Mesendoderm (in vitro differentiated cells): ENCODE measurements at regions not wholly inside any gene's neighbourhood (a gene's known extent, or its start where the extent isn't known, plus 50 kb on each side); places are given as distances from the start of the nearest gene placed in this dataset.

Experiments
- DNase-seq: peaks from one replicate; pipeline ENCODE4 v3.0.0; 2013
- H2AK5ac ChIP-seq: 2 replicates; pipeline ENCODE4 v1.6.1; 2013; ENCODE audit warnings: low read length, inconsistent platforms
- H2BK120ac ChIP-seq: 2 replicates; pipeline ENCODE4 v1.6.1; 2013; ENCODE audit warnings: low read depth, mild to moderate bottlenecking, low read length, moderate library complexity, mixed read lengths
- H2BK15ac ChIP-seq: replicated peaks from 2 replicates; pipeline ENCODE4 v1.6.1; 2013; ENCODE audit warnings: low read depth, mild to moderate bottlenecking, moderate library complexity
- H2BK5ac ChIP-seq: 2 replicates; pipeline ENCODE4 v1.6.1; 2013; ENCODE audit warnings: low read length, inconsistent platforms
- H3K18ac ChIP-seq: 2 replicates; pipeline ENCODE4 v1.6.1; 2013; ENCODE audit warnings: mild to moderate bottlenecking, low read length, mixed read lengths
- H3K23ac ChIP-seq: one replicate; pipeline ENCODE4 v1.6.1; 2013; ENCODE audit warnings: low read length
- H3K27ac ChIP-seq: 2 replicates; pipeline ENCODE4 v1.5.1; 2013; ENCODE audit warnings: low read depth, mild to moderate bottlenecking, inconsistent platforms, low read length, moderate library complexity
- H3K27me3 ChIP-seq: 2 replicates; pipeline ENCODE4 v1.6.1; 2013; ENCODE audit warnings: low read length, control low read depth, mild to moderate bottlenecking, inconsistent platforms; ENCODE audit not compliant: insufficient read depth, poor library complexity
- H3K36me3 ChIP-seq: 2 replicates; pipeline ENCODE4 v1.6.1; 2013; ENCODE audit warnings: low read length, inconsistent platforms; ENCODE audit not compliant: control insufficient read depth, insufficient read depth
- H3K4ac ChIP-seq: one replicate; pipeline ENCODE4 v1.6.1; 2013; ENCODE audit warnings: low read depth, mild to moderate bottlenecking, low read length, moderate library complexity
- H3K4me1 ChIP-seq: 2 replicates; pipeline ENCODE4 v1.6.1; 2013; ENCODE audit warnings: low read depth, low read length, inconsistent platforms; ENCODE audit not compliant: control insufficient read depth
- H3K4me2 ChIP-seq: 2 replicates; pipeline ENCODE4 v1.6.1; 2013; ENCODE audit warnings: low read length
- H3K4me3 ChIP-seq: 2 replicates; pipeline ENCODE4 v1.5.1; 2013; ENCODE audit warnings: mild to moderate bottlenecking, low read length
- H3K56ac ChIP-seq: one replicate; pipeline ENCODE4 v1.6.1; 2013; ENCODE audit warnings: low read length
- H3K79me1 ChIP-seq: 2 replicates; pipeline ENCODE4 v1.6.1; 2013; ENCODE audit warnings: low read length, inconsistent platforms
- H3K79me2 ChIP-seq: 2 replicates; pipeline ENCODE4 v1.6.1; 2013; ENCODE audit warnings: mild to moderate bottlenecking, low read length; ENCODE audit not compliant: control insufficient read depth, insufficient read depth
- H3K9ac ChIP-seq: 2 replicates; pipeline ENCODE4 v1.6.1; 2013; ENCODE audit warnings: low read length, inconsistent platforms
- H4K5ac ChIP-seq: one replicate; pipeline ENCODE4 v1.6.1; 2013; ENCODE audit warnings: low read length
- H4K8ac ChIP-seq: one replicate; pipeline ENCODE4 v1.6.1; 2013; ENCODE audit warnings: low read depth, mild to moderate bottlenecking, control low read depth, low read length, moderate library complexity
- WGBS: extraction: QIAGEN DNeasy Blood & Tissue Kit; methylation state at CpG from one replicate; pipeline ENCODE4 v1.1.7; 2013; ENCODE audit warnings: low lambda C conversion rate, missing lambda C conversion rate; ENCODE audit not compliant: insufficient coverage; ENCODE audit errors: extremely low coverage; 5-methylcytosine and 5-hydroxymethylcytosine counted together

DNA sequence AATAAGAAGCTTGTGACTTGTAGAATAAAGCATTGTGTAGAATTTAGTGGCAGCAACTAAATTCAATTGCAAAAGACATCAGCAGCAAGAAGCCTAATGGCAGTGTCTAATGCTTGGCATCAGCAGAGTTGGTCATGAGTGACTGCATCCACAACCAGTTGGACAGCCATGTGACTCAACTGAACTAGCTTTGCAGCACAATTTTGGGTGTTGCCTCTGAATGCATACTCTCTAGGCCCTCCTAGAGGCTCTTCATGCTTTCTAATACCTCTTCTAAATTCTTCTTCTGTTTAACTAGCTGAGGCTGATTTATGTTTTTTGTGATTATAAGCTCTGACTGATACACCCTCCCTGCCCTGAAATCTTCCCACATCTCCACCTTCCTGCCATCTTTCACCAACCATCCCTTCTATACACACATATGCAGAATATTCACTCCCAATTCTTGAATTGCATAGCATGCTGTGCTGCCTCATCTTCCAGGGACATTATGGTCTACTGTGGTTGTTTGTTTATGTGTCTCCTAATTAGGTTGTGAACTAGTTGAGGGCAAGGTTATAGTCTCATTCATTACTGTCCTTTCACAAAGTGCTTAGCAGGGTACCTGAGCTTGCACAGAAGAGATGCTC, 266.7 kb upstream of the GJB5 start:
- H3K4me1 ChIP-seq, result no peaks in the 10 kb centered on the region

GRCh38 chr1:34500451-34500850, 254.4 kb upstream of the GJB5 start:
- no peaks in the 10 kb centered on the region for H3K27me3 ChIP-seq

More for the DNA sequence above, 266.7 kb upstream of the GJB5 start:
- H3K18ac ChIP-seq, result no peak overlapping the region
- H4K8ac ChIP-seq, result no peak overlapping the region
- H2BK15ac ChIP-seq, result no peak overlapping the region
- H3K4me2 ChIP-seq, result no peak overlapping the region
- H2BK5ac ChIP-seq, result no peak overlapping the region
- no peak overlapping the region for H3K4ac ChIP-seq
- H3K79me1 ChIP-seq, result no peaks in the 10 kb centered on the region
- no peak overlapping the region for H4K5ac ChIP-seq
- H3K23ac ChIP-seq, result no peak overlapping the region
- H3K56ac ChIP-seq, result no peak overlapping the region
- H2AK5ac ChIP-seq, result no peak overlapping the region
- no peak overlapping the region for H2BK120ac ChIP-seq
- no peaks in the 10 kb centered on the region for H3K79me2 ChIP-seq
- no peak overlapping the region for H3K4me3 ChIP-seq
- DNase-seq, result no peak
- H3K9ac ChIP-seq, result no peak overlapping the region
- no peaks in the 10 kb centered on the region for H3K27me3 ChIP-seq
- H3K27ac ChIP-seq, result no peak overlapping the region
- no peaks in the 10 kb centered on the region for H3K36me3 ChIP-seq

GRCh38 chr1:34511802-34512201, 243.0 kb upstream of the GJB5 start:
- H3K23ac ChIP-seq, result no peak overlapping the region
- DNase-seq, result no peak
- no peaks in the 10 kb centered on the region for H3K4me1 ChIP-seq
- no peak overlapping the region for H3K4me3 ChIP-seq
- no peak overlapping the region for H3K56ac ChIP-seq
- H3K9ac ChIP-seq, result no peak overlapping the region
- no peak overlapping the region for H2AK5ac ChIP-seq
- no peaks in the 10 kb centered on the region for H3K79me1 ChIP-seq
- no peaks in the 10 kb centered on the region for H3K27me3 ChIP-seq
- no peak overlapping the region for H4K8ac ChIP-seq
- H3K36me3 ChIP-seq, result no peaks in the 10 kb centered on the region
- no peak overlapping the region for H3K4ac ChIP-seq
- no peaks in the 10 kb centered on the region for H3K79me2 ChIP-seq
- no peak overlapping the region for H3K27ac ChIP-seq
- H3K4me2 ChIP-seq, result no peak overlapping the region
- H2BK5ac ChIP-seq, result no peak overlapping the region
- no peak overlapping the region for H3K18ac ChIP-seq
- H4K5ac ChIP-seq, result no peak overlapping the region
- no peak overlapping the region for H2BK15ac ChIP-seq
- no peak overlapping the region for H2BK120ac ChIP-seq

More at GRCh38 chr1:34500451-34500850, 254.4 kb upstream of the GJB5 start:
- Histone ChIP-seq H3K4ac (no peak overlapping the region), H3K79me1 (no peaks in the 10 kb centered on the region), H2AK5ac (no peak overlapping the region), H2BK120ac (no peak overlapping the region), H4K5ac (no peak overlapping the region), H4K8ac (no peak overlapping the region), H3K36me3 (no peaks in the 10 kb centered on the region), H3K4me2 (no peak overlapping the region), H3K18ac (no peak overlapping the region), H3K9ac (no peak overlapping the region), H3K23ac (no peak overlapping the region), H3K56ac (no peak overlapping the region), H3K79me2 (no peaks in the 10 kb centered on the region), H2BK15ac (no peak overlapping the region), H2BK5ac (no peak overlapping the region), H3K27ac (no peak overlapping the region), H3K4me1 (no peaks in the 10 kb centered on the region), H3K4me3 (no peak overlapping the region)
- DNase-seq, result peak; percentile 52
- no CpG with 5 or more reads among the region's 6 CpGs for WGBS

GRCh38 chr1:34518146-34518699, 236.6 kb upstream of the GJB5 start:
- H2BK120ac ChIP-seq, result no peak overlapping the region
- H3K79me2 ChIP-seq, result no peaks in the 10 kb centered on the region
- H3K4me1 ChIP-seq, result no peaks in the 10 kb centered on the region
- H3K9ac ChIP-seq, result no peak overlapping the region
- H3K4ac ChIP-seq, result no peak overlapping the region
- H3K36me3 ChIP-seq, result no peaks in the 10 kb centered on the region
- no CpG with 5 or more reads among the region's 4 CpGs for WGBS
- H3K18ac ChIP-seq, result no peak overlapping the region
- no peaks in the 10 kb centered on the region for H3K27me3 ChIP-seq
- H2BK5ac ChIP-seq, result no peak overlapping the region
- no peak overlapping the region for H3K4me2 ChIP-seq
- H3K23ac ChIP-seq, result no peak overlapping the region
- no peak for DNase-seq
- no peak overlapping the region for H4K8ac ChIP-seq
- no peak overlapping the region for H3K56ac ChIP-seq
- H4K5ac ChIP-seq, result no peak overlapping the region
- no peak overlapping the region for H3K27ac ChIP-seq
- H3K4me3 ChIP-seq, result no peak overlapping the region
- no peak overlapping the region for H2AK5ac ChIP-seq
- H3K79me1 ChIP-seq, result no peaks in the 10 kb centered on the region
- H2BK15ac ChIP-seq, result no peak overlapping the region

- no peak overlapping the region for H3K27ac ChIP-seq
- no peaks in the 10 kb centered on the region for H3K27me3 ChIP-seq
- H3K18ac ChIP-seq, result no peak overlapping the region
- H4K5ac ChIP-seq, result no peak overlapping the region
- H2BK120ac ChIP-seq, result no peak overlapping the region
- no peaks in the 10 kb centered on the region for H3K79me1 ChIP-seq
- H3K9ac ChIP-seq, result no peak overlapping the region
- no peak overlapping the region for H3K23ac ChIP-seq
- no peak overlapping the region for H2AK5ac ChIP-seq
- H3K4me1 ChIP-seq, result no peaks in the 10 kb centered on the region
- no peak overlapping the region for H3K4ac ChIP-seq
- H3K36me3 ChIP-seq, result no peaks in the 10 kb centered on the region
- H3K4me3 ChIP-seq, result no peak overlapping the region
- H3K56ac ChIP-seq, result no peak overlapping the region
- no peak overlapping the region for H2BK15ac ChIP-seq
- H2BK5ac ChIP-seq, result no peak overlapping the region
- no peak for DNase-seq
- H4K8ac ChIP-seq, result no peak overlapping the region
- H3K79me2 ChIP-seq, result no peaks in the 10 kb centered on the region
- H3K4me2 ChIP-seq, result no peak overlapping the region
- WGBS, result no CpG with 5 or more reads among the region's 4 CpGs
These were observed 234.7 kb upstream of the GJB5 start for GRCh38 chr1:34520111-34520510.

DNA sequence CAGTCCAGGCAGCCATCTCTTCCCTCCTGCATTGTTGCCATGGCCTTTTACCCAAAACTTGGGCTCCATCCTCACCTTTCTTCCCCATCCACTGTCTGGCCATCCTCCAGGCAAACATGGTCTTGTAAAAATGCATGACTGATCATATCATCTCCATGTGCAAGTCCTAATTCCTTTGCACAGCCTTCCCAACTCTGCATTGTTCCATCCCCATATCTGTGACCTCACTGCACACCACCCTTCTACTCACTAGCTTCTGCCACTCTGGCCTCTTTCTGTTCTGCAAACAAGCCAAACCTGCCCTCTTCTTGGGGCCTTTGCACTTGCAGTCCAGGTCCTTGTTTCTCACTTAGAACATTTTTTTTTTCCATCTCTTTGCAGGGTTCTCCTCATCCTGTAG, 230.1 kb upstream of the GJB5 start:
- Histone ChIP-seq H3K27ac (no peak overlapping the region), H3K27me3 (no peaks in the 10 kb centered on the region), H2BK120ac (no peak overlapping the region), H3K18ac (no peak overlapping the region), H2AK5ac (no peak overlapping the region), H3K4me1 (no peaks in the 10 kb centered on the region), H3K4me3 (no peak overlapping the region), H4K8ac (no peak overlapping the region), H4K5ac (no peak overlapping the region), H3K79me1 (no peaks in the 10 kb centered on the region), H3K4ac (no peak overlapping the region), H2BK15ac (no peak overlapping the region), H3K36me3 (no peaks in the 10 kb centered on the region), H2BK5ac (no peak overlapping the region), H3K56ac (no peak overlapping the region), H3K23ac (no peak overlapping the region), H3K79me2 (no peaks in the 10 kb centered on the region), H3K9ac (no peak overlapping the region), H3K4me2 (no peak overlapping the region)
- no peak for DNase-seq
